Suprapubic skin (tissue), 3 donors: ENCODE measurements at regions not wholly inside any gene's neighbourhood (a gene's known extent, or its start where the extent isn't known, plus 50 kb on each side); places are given as distances from the start of the nearest gene placed in this dataset.

Experiments
- POLR2A ChIP-seq, 2 donors: fragments of 450-650 bp; IDR thresholded peaks; one replicate each; pipeline ENCODE4 v1.6.1; 2017; ENCODE audit warnings: antibody characterized with exemption in 2 of 2, mild to moderate bottlenecking in 2 of 2, moderate library complexity in 2 of 2
- TF ChIP-seq, protein P1 (sequence below), 2 donors: fragments of 200-600 bp in 1 of 2; fragments of 450-650 bp in 1 of 2; sonication (generic) in 1 of 2; IDR thresholded peaks; one replicate each; pipeline ENCODE4 v1.5.1; 2016 to 2019; ENCODE audit warnings: antibody characterized with exemption in 2 of 2, mild to moderate bottlenecking in 1 of 2, moderate library complexity in 1 of 2

DNA sequence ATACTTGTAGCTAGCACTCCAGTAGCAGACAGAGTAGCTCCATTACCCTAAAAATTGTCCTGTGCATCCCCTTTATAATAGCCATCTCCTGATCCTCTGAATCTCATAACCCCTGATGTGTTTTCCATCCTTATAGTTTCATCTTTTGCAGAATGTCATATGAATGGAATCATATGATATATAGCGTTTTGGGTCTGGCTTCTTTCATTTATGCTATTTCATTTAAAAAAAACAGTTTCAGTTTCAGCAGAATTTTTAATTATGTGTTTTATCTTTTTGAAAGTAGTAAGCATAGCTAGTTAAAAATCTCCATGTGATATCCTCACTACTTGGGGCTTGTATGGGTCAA is 132.7 kb downstream of the KLF13 start:
- TF ChIP-seq, protein P1, sequence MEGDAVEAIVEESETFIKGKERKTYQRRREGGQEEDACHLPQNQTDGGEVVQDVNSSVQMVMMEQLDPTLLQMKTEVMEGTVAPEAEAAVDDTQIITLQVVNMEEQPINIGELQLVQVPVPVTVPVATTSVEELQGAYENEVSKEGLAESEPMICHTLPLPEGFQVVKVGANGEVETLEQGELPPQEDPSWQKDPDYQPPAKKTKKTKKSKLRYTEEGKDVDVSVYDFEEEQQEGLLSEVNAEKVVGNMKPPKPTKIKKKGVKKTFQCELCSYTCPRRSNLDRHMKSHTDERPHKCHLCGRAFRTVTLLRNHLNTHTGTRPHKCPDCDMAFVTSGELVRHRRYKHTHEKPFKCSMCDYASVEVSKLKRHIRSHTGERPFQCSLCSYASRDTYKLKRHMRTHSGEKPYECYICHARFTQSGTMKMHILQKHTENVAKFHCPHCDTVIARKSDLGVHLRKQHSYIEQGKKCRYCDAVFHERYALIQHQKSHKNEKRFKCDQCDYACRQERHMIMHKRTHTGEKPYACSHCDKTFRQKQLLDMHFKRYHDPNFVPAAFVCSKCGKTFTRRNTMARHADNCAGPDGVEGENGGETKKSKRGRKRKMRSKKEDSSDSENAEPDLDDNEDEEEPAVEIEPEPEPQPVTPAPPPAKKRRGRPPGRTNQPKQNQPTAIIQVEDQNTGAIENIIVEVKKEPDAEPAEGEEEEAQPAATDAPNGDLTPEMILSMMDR (IDR thresholded peaks at IDR 0.05), result no peak
- no peak for TF ChIP-seq POLR2A (IDR thresholded peaks at IDR 0.05)
